Keratinocyte (primary cell): ENCODE measurements at regions not wholly inside any gene's neighbourhood (a gene's known extent, or its start where the extent isn't known, plus 50 kb on each side); places are given as distances from the start of the nearest gene placed in this dataset.

Source experiments
- CTCF ChIP-seq, 3 experiments: IDR thresholded peaks in 1 of 3; conservative IDR thresholded peaks in 1 of 3; optimal IDR thresholded peaks in 1 of 3; 2 replicates in 2 of 3; 3 replicates in 1 of 3; pipeline versions ENCODE3 to v1.5.1; 2011; ENCODE audit warnings: low read length in 3 of 3, mild to moderate bottlenecking in 3 of 3, moderate library complexity in 2 of 3, control low read depth in 1 of 3, inconsistent platforms in 1 of 3; ENCODE audit not compliant: insufficient read depth in 2 of 3; ENCODE audit errors: extremely low read depth in 1 of 3
- EZH2 ChIP-seq: IDR thresholded peaks from one replicate; pipeline ENCODE4 v1.6.1; 2012; ENCODE audit warnings: inconsistent platforms, mild to moderate bottlenecking, low read length, moderate library complexity

GRCh38 chr2:120672526-120673204 lies 63.0 kb upstream of the GLI2 start:
- TF ChIP-seq CTCF (optimal IDR thresholded peaks at IDR 0.05 in 1 of 3, IDR thresholded peaks at IDR 0.05 in 1 of 3, conservative IDR thresholded peaks at IDR 0.05 in 1 of 3; ENCODE audit: extremely low read depth in 1 of 3, insufficient read depth in 2 of 3, low read length in 3 of 3), result no peak
- TF ChIP-seq EZH2, result no peak
